Endometrial microvascular endothelial cells (primary cell): ENCODE measurements at regions not wholly inside any gene's neighbourhood (a gene's known extent, or its start where the extent isn't known, plus 50 kb on each side); places are given as distances from the start of the nearest gene placed in this dataset.

Experiments
- in situ Hi-C: cut with HindIII; loops from 2 replicates; pipeline ENCODE4 v1.10.0; 2017; ENCODE audit warnings: low sequenced_read_pairs, low pct_unique_long_range_greater_than_20kb; ENCODE audit errors: inconsistent ontology term

DNA sequence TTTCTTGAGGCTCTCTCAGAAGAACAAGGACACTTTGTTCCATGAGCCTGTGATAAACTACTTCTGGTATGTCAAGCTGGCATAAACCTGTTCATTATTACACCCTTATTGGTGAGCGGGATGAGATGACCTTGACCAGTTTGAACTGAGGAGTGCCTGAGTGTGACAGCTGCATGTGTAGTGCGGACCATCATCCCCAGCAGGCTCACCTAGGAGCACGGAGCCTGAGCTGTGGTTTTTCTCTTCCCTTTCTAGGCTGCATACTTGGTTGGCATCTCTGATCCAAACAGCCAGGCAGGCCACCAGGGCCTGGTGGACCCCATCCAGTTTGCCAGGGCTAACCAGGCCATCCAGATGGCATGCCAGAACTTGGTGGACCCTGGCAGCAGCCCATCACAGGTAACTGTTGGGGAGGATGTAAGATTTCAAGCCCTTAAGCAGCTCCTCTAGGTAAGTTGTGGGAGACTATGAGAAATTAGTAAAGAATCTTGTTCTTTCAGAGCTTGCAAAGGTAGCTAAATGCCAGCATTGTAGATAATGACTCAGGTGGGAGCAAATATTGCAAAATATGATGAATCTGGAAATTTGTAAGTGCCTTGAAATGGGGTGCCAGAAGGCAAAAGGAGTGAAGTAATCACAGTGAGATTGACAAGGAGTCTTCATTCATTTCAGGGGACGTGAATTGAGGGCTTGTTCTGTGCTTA is 288.9 kb upstream of the TPM1 start:
- in situ Hi-C loops = no loop called here

- in situ Hi-C loops = no loop called here
Observed at GRCh38 chr15:62756326-62756994, 286.1 kb upstream of the TPM1 start.

DNA sequence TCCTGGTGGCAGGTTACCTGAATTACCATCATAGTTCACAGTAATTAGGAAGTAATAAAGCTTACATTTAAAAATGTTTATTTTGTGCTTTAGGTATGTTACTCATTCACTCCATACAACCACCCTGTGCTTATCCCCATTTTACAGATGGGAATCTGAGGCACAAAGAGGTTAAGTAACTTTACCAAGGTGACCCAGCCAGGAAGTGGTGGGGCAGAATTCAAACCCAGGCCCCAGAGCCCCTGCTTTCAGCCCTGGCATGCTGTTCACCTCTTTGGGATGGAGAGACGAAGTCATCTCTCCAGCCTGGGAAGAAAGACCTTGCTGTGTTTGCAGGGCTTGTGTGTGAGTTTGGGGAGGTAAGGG is 285.6 kb upstream of the TPM1 start:
- in situ Hi-C loops = no loop called here

- in situ Hi-C loops = no loop called here
Observed at GRCh38 chr15:62757535-62757934, 285.0 kb upstream of the TPM1 start.

GRCh38 chr15:62758126-62758951 is 284.2 kb upstream of the TPM1 start:
- in situ Hi-C loops = no loop called here

DNA sequence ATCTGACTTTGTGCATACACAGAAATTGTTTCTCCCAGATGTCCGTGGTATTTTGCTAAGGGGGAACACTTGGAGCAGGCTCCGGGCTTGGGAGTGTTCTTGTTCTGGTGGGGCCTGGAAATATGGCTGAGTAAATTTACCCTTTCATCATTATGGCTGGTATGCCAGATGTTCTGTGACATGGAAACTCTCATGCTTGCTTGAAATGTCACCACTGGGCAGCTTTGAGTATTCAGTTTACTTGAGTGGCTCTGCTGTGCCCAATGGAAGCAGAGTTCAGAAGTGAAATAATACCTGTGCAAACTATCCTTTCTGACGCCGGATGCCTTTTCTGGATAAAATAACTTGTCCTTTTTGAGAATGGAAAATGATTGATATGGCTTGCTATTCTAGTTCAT is 283.6 kb upstream of the TPM1 start:
- in situ Hi-C loops = no loop called here

DNA sequence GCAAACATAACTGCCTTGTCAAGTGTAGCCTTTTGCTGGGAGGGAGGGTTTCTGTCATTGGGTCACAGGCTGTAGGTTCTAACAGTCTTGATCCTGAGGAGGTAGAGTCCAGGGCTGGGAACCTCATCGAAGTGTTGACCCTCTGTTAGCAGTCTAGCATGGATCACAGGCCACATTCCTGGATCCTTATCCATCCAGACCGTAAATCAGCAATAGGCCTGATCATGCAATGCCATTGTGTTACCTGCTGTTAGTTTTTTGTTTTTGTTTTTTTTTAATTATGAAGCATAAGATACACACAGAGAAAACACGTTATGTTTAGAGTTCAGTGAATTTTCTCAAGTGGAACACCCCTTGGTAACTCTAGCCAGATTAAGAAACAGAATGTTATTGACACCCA is 282.0 kb upstream of the TPM1 start:
- in situ Hi-C loops = no loop called here

GRCh38 chr15:62765916-62766315 is 276.6 kb upstream of the TPM1 start:
- in situ Hi-C loops = no loop called here

GRCh38 chr15:62766599-62766998 is 275.9 kb upstream of the TPM1 start:
- in situ Hi-C loops = no loop called here

GRCh38 chr15:62769604-62770003 is 272.9 kb upstream of the TPM1 start:
- in situ Hi-C loops = no loop called here

GRCh38 chr15:62770111-62770660 is 272.4 kb upstream of the TPM1 start:
- in situ Hi-C loops = no loop called here

DNA sequence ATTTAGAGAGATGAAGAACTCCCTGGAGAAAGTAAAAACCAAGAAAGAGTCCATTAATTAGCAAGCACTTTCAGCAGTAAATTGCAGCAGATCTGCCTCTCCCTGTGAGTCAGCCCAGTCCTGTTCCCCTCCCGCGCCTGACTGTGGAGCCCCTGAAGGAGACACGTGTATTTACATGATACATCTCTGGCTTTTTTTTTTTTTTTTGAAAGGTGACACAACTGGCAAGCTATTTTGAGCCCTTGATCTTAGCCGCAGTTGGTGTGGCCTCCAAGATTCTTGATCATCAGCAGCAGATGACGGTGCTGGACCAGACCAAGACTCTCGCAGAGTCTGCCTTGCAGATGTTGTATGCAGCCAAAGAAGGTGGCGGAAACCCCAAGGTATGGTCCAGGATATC is 271.8 kb upstream of the TPM1 start:
- in situ Hi-C loops = no loop called here

- in situ Hi-C loops = no loop called here
Observed at GRCh38 chr15:62771234-62771633, 271.3 kb upstream of the TPM1 start.

DNA sequence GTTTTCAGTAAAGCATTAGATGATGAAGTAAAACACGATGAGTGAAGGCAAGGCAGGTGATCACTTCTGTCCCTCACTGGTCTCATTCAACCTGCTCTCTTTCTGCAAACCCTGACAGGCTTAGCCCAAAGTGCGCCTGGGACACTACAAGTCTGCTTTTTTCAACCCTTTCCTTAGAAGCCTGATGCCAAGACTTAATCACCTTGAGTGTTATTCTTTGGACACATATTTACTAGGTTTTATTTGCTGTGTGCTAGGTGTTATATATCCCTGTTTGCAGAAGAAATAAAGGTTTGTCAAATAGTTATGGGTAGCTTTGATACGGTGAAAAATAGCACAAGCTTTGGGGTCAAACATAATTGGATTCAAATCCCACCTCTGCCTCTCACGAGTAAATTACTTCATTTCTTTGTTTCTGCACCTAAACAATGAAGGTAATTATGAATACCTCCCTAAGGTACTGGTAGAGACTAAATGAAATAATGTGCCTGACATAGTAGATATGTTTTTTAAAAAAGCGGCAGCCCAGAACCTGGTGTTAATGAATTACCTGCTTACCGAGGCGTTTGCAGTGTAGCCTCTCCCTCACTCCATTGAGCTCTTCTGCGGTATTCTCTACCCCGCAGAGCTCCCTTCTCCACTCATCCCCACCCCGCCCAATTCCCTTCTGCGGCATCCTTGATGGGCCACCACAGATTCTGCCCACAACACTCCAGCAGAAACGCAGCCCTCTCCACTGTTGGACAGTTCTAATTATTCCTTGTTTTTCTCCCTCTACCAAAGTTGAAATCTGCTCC is 269.0 kb upstream of the TPM1 start:
- in situ Hi-C loops = no loop called here

GRCh38 chr15:62775932-62776331 is 266.6 kb upstream of the TPM1 start:
- in situ Hi-C loops = no loop called here

DNA sequence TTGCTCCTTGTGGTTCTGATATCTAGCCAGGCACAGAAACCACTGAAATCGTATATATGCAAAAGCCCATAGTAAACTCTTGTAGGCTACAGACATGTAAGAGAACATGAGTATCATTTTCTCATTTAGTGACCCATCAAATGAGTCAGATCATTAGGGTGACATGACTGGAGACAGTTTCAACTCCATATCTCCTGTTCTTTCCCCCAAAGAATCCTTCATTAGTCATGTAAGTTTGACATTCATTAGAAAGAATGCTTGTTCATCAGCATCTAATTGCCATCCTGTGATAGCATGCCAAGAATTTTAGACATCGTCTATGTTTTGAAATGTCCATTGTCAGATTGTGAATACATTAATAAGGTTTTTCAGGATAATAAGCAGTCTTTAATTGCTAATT is 264.9 kb upstream of the TPM1 start:
- in situ Hi-C loops = no loop called here

DNA sequence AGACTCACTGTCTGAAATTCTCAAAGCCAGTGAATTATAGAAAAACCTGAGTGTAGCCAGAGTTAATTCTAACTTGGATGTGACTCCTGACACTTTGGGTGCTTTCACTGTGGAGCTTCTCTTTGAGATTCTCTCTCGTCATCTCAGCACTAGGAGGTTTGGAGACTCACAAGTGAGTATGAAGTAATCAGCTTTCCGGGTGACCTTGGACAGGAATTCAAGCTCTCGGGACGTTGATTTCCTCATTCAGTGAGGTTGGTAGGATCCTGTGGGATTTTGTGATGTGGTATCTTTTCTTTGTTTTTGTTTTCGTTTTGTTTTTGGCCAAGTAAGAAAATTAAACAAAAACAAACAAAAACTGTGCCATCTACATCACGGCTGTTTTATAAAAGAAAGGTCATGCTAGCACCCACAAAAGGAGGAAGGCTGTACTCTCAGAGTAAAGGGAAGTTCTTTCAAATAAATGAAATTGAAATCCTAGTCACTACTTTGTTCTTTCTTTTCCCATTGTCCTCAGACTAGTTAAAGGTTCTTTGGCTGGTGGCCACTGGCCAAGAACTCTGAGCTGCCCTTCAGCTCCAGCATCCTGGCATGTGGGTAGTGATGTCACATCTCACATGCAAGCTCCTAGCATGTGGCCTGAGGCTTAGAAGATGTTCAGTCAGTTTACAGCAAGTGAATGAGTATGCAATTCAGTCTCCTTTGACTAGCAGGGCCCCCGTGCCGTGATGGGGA is 263.3 kb upstream of the TPM1 start:
- in situ Hi-C loops = no loop called here

DNA sequence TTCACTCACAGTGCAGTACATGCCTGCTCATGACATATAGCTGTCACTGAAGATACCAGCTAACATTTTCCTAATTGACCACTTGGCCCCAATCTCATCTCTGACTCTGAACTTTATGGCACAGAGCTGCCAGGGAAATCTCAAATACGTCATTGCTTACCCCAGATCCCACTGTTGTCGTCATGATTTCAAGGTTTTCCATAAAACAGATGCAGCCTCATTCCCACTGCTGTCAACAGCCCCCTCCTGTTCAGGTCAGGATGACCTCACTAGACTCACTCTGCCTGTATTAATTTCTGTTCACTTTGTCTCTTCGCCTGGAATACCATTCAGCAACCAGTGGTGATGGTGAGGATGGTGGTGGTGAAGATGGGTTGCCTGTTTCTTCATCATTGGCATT is 262.6 kb upstream of the TPM1 start:
- in situ Hi-C loops = no loop called here
